HUES6 (cell line): ENCODE measurements at regions not wholly inside any gene's neighbourhood (a gene's known extent, or its start where the extent isn't known, plus 50 kb on each side); places are given as distances from the start of the nearest gene placed in this dataset.

Experiments
- H3K27ac ChIP-seq: 2 replicates; pipeline ENCODE4 v1.7.0; 2013; ENCODE audit warnings: low read depth, mild to moderate bottlenecking, low read length, inconsistent platforms
- H3K27me3 ChIP-seq: 2 replicates; pipeline ENCODE4 v1.6.1; 2013; ENCODE audit warnings: low read length; ENCODE audit not compliant: control insufficient read depth, insufficient read depth
- H3K36me3 ChIP-seq: 2 replicates; pipeline ENCODE4 v1.6.1; 2013; ENCODE audit warnings: low read length; ENCODE audit not compliant: control insufficient read depth, insufficient read depth
- H3K4me1 ChIP-seq: 2 replicates; pipeline ENCODE4 v1.6.1; 2013; ENCODE audit warnings: low read length; ENCODE audit not compliant: control insufficient read depth, insufficient read depth
- H3K4me3 ChIP-seq: 2 replicates; pipeline ENCODE4 v1.5.1; 2013; ENCODE audit warnings: low read depth, low read length
- H3K9ac ChIP-seq: one replicate; pipeline ENCODE4 v1.6.1; 2013; ENCODE audit warnings: mild to moderate bottlenecking, low read length
- H3K9me3 ChIP-seq: 2 replicates; pipeline ENCODE4 v1.6.1; 2013; ENCODE audit warnings: low read depth, low read length; ENCODE audit not compliant: control insufficient read depth, insufficient read depth

- H3K27me3 ChIP-seq: no peaks in the 10 kb centered on the region
- H3K4me3 ChIP-seq: no peak overlapping the region
- no peaks in the 10 kb centered on the region for H3K4me1 ChIP-seq
- H3K9me3 ChIP-seq: no peaks in the 10 kb centered on the region
- H3K36me3 ChIP-seq: no peaks in the 10 kb centered on the region
- H3K27ac ChIP-seq: no peak overlapping the region
- H3K9ac ChIP-seq: no peak overlapping the region
Observed at GRCh38 chr13:89827552-89827951, 1519.9 kb upstream of the MIR17HG start.

- no peaks in the 10 kb centered on the region for H3K36me3 ChIP-seq
- H3K27me3 ChIP-seq: no peaks in the 10 kb centered on the region
- no peaks in the 10 kb centered on the region for H3K9me3 ChIP-seq
- H3K4me1 ChIP-seq: no peaks in the 10 kb centered on the region
- no peak overlapping the region for H3K4me3 ChIP-seq
- no peak overlapping the region for H3K27ac ChIP-seq
- H3K9ac ChIP-seq: no peak overlapping the region
Observed at GRCh38 chr13:89828506-89828905, 1519.0 kb upstream of the MIR17HG start.

- H3K9me3 ChIP-seq: no peaks in the 10 kb centered on the region
- no peak overlapping the region for H3K9ac ChIP-seq
- no peaks in the 10 kb centered on the region for H3K4me1 ChIP-seq
- H3K27me3 ChIP-seq: no peaks in the 10 kb centered on the region
- H3K27ac ChIP-seq: no peak overlapping the region
- H3K36me3 ChIP-seq: no peaks in the 10 kb centered on the region
- no peak overlapping the region for H3K4me3 ChIP-seq
Observed at GRCh38 chr13:89831157-89831556, 1516.3 kb upstream of the MIR17HG start.

- Histone ChIP-seq H3K27ac (no peak overlapping the region), H3K4me3 (no peak overlapping the region), H3K4me1 (no peaks in the 10 kb centered on the region), H3K9ac (no peak overlapping the region), H3K36me3 (no peaks in the 10 kb centered on the region), H3K27me3 (no peaks in the 10 kb centered on the region), H3K9me3 (no peaks in the 10 kb centered on the region)
Observed at GRCh38 chr13:89832827-89833226, 1514.7 kb upstream of the MIR17HG start.

DNA sequence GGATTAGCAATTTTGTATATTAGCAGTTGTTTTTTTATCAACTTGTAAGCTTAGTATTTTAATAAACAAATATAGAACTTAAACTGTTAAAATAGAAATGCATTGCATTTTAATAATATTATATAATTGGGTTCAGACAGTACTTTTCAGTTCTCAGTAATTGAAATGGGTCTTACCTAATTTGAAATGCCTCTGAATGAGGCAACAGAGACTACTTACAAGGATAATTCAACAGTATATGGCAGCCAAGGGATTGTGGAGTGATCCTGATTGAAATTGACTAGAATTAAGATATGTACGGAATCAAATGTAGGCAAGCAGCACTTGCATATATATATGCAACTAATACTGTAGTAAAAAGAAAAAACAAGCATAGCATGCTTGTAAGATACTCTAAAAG, 1503.9 kb upstream of the MIR17HG start:
- Histone ChIP-seq H3K9me3 (no peaks in the 10 kb centered on the region; the same call in 1 of the 2 replicates), H3K9ac (no peak overlapping the region), H3K4me1 (no peaks in the 10 kb centered on the region), H3K4me3 (no peak overlapping the region), H3K27me3 (no peaks in the 10 kb centered on the region), H3K27ac (no peak overlapping the region), H3K36me3 (no peaks in the 10 kb centered on the region)

DNA sequence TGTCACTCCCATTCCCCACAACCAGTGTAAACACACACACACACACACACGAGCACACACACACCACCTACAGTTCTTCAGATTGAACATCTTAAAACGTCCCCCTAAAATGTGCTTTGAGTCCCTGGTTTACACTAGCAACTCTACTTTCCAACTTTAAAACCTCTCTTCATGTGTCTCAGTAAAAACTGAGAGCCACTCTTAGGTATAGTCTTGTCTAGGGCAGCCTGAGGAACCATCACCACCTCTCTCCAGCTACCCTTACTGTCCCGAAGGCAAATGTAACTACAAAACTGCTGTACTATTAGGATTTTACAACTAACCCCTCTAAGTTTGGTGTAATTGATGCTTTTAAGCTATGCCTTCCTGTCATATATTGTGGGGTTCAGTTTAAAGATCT, 1501.6 kb upstream of the MIR17HG start:
- no peaks in the 10 kb centered on the region for H3K27me3 ChIP-seq
- no peak overlapping the region for H3K9ac ChIP-seq
- H3K9me3 ChIP-seq: no peaks in the 10 kb centered on the region; the same call in 1 of the 2 replicates
- no peaks in the 10 kb centered on the region for H3K4me1 ChIP-seq
- no peak overlapping the region for H3K4me3 ChIP-seq
- H3K27ac ChIP-seq: no peak overlapping the region
- H3K36me3 ChIP-seq: no peaks in the 10 kb centered on the region

DNA sequence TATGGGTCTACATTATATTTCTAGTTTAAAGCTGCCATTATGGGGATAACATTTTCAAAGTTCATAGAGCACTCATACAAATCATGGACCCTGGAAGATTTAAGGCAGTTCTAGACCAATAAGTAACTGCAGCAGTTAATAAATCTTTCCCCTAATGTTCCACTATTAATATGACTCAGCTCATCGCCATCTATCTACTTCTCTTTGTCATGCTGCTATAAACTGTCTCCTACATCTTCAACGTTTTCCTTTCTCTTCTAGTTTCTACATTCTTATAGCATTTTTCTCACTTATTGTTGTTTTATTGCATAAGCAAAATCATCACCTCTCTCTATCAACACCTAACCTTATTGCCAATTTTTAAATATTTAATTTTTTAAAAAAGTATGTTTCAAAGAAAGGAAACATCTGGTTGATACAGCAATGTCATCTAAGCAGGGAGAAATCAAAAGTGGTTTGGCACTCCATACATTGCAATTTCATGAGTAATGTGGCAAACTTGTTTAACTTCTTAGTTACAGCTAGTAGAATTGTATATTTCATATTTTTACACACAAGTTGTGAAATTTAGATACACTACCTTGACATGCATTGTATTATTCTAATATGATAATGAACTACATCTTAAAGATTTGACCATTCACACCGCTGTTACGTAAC, 1500.4 kb upstream of the MIR17HG start:
- Histone ChIP-seq H3K4me3 (no peak overlapping the region), H3K36me3 (no peaks in the 10 kb centered on the region), H3K27ac (no peak overlapping the region)

DNA sequence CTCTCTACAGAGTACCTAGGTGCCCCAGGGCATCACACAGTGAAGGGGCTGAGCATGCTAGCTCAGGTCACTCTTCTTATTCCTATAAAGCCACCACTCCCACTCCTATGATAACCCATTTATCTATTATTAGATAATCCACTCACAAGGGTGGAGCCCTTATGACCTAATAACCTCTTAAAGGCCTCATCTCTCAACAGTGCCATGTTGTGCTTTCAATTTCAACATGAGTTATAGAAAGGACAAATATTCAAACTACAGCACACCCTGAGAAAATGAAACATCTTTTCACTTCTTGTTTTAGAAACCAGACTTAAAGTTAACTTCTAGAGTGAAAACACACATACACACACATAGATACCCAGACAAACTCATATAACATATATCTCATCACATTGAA, 1494.9 kb upstream of the MIR17HG start:
- Histone ChIP-seq H3K4me1 (no peaks in the 10 kb centered on the region), H3K27me3 (no peaks in the 10 kb centered on the region), H3K9ac (no peak overlapping the region), H3K27ac (no peak overlapping the region), H3K9me3 (no peaks in the 10 kb centered on the region), H3K4me3 (no peak overlapping the region), H3K36me3 (no peaks in the 10 kb centered on the region)

More for the DNA sequence above, 1500.4 kb upstream of the MIR17HG start:
- Histone ChIP-seq H3K9me3 (no peaks in the 10 kb centered on the region; the same call in 1 of the 2 replicates), H3K27me3 (no peaks in the 10 kb centered on the region), H3K4me1 (no peaks in the 10 kb centered on the region), H3K9ac (no peak overlapping the region)

GRCh38 chr13:89856512-89856911, 1491.0 kb upstream of the MIR17HG start:
- Histone ChIP-seq H3K4me3 (no peak overlapping the region), H3K9ac (no peak overlapping the region), H3K36me3 (no peaks in the 10 kb centered on the region)

GRCh38 chr13:89857502-89857901, 1490.0 kb upstream of the MIR17HG start:
- H3K4me1 ChIP-seq: no peaks in the 10 kb centered on the region
- H3K27me3 ChIP-seq: no peaks in the 10 kb centered on the region
- no peak overlapping the region for H3K9ac ChIP-seq
- H3K4me3 ChIP-seq: no peak overlapping the region
- no peaks in the 10 kb centered on the region for H3K9me3 ChIP-seq
- no peaks in the 10 kb centered on the region for H3K36me3 ChIP-seq
- no peak overlapping the region for H3K27ac ChIP-seq

More at GRCh38 chr13:89856512-89856911, 1491.0 kb upstream of the MIR17HG start:
- H3K27ac ChIP-seq: no peak overlapping the region
- H3K27me3 ChIP-seq: no peaks in the 10 kb centered on the region
- no peaks in the 10 kb centered on the region for H3K4me1 ChIP-seq
- no peaks in the 10 kb centered on the region for H3K9me3 ChIP-seq

DNA sequence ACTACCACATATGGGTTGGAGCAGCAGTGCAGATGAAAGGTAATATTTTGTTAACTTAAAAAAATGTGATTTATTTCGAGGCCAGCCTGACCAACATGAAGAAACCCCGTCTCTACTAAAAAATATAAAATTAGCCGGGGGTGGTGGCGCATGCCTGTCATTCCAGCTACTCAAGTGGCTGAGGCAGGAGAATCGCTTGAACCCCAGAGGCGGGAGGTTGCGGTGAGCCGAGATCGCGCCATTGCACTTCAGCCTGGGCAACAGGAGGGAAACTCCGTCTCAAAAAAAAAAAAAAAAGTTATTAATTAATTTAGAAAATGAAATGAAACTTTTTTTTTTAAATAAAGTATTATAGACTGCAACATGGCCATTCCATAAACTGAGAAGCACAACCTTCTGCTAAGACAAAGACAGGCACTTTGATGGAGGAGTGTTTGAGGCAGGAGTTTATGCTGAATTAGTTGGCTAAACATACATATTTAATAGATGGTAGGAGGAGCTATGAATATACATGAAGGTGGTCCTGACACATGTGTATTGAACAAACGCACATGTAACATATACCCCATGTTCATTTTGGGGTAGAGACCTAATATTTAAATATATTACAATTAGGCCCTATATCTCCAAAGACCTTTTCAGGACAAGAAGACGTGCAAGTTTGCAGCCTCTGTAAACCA, 1485.3 kb upstream of the MIR17HG start:
- H3K9ac ChIP-seq: no peak overlapping the region
- H3K36me3 ChIP-seq: no peaks in the 10 kb centered on the region
- no peaks in the 10 kb centered on the region for H3K27me3 ChIP-seq
- no peaks in the 10 kb centered on the region for H3K4me1 ChIP-seq
- H3K27ac ChIP-seq: no peak overlapping the region
- no peak overlapping the region for H3K4me3 ChIP-seq
- H3K9me3 ChIP-seq: no peaks in the 10 kb centered on the region
